Hematopoietic multipotent progenitor cell treated with erythropoietin and hydrocortisone succinate and interleukin-3 and kit ligand, for 8 days (in vitro differentiated cells): ENCODE measurements at regions not wholly inside any gene's neighbourhood (a gene's known extent, or its start where the extent isn't known, plus 50 kb on each side); places are given as distances from the start of the nearest gene placed in this dataset.
A peak's percentile ranks its signal among the peaks of the same experiment; 100 is the strongest.

ENCODE experiments used
- DNase-seq: peaks from one replicate; pipeline ENCODE4 v3.0.0-alpha.2; 2015

DNA sequence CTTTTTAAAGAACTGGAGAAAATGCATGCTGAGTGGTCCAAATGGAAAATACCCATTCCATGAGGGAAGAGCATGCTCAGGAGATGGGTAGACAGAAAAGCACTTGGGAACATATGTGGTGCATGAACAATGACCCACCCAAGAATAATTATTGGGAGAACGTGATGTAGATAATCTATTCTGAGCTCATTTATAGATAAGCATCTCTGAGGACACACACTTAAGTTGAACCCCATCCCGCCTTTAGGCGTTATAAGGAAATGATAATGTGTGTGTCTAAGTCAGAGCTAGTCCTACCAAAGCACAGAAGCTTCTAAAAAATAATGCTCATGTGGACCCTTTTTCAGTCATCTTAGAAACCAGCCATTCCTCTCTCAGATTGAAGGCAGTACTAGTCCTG is 189.9 kb downstream of the KTN1 start:
- no peak for DNase-seq

DNA sequence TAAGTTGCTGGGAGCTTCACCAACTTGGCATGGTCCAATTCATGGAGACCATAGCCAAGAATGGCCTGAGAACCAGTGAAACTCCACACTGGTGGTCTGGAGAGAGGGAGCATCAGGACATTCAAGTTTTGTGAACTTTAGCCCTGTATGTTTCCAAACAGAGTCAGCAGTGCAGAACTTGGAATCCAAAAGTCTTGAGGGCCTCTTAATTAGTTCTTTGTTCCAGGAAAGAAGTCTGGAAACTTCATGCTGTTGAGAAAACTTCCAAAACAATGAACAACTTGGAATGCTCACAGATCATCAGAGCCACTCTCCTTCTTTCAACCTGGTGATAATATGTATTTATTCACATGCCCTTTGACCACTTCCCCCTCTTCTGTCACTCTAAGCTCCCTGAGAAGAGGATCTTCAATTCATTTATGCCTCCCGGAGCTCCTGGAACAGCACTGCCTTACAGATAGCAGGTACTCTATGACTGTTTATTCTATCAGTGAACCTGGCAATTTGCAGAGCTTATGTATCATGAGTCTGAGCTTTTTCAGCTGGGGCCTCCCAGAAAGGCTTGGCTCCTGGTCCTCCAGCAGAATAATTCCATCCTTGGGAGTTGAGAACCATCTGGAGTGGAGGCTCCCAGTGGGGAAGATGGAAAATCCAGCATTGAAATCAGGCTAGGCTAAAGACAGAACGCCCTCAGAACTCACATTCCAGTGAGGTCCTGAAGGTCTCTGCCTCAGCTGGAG is 191.4 kb downstream of the KTN1 start:
- no peak for DNase-seq

DNA sequence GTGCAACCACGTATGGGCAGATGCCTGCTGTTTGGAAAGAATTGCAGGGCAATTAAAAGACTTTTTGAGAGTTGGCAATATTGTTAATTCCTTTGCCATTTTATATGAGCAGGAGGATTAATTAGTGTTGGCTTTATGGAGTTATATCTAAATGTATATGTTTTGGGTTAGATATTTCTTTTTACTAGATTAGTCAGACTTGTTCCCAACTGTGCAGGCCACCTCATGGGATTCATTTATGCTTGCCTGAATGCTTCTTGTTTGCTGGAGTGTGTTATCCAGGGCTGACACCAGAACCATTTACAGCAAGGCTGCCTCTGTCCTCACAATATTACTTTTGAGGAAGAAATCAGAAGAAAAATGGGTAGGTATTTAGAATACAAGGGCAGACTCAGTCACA is 192.5 kb downstream of the KTN1 start:
- DNase-seq = no peak

DNA sequence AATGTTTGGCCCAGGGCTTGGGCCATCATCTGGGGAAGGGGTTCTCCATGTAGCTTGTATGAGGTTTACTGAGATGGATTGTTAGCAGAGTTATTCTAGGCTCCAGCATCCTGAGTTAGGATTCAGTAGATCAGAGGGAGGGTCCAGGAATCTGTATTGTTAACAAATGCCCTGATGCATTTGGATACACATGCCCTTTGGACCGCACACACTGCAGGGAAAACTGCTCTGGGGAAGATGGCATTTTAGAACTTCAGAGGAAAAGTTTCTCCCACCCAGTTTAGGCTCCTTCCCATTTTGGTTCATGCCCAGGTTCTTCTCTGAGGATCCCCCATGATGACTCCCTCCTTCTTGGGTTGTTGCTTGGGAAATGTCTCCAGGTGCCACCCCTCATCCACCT is 193.3 kb downstream of the KTN1 start:
- DNase-seq = no peak

DNA sequence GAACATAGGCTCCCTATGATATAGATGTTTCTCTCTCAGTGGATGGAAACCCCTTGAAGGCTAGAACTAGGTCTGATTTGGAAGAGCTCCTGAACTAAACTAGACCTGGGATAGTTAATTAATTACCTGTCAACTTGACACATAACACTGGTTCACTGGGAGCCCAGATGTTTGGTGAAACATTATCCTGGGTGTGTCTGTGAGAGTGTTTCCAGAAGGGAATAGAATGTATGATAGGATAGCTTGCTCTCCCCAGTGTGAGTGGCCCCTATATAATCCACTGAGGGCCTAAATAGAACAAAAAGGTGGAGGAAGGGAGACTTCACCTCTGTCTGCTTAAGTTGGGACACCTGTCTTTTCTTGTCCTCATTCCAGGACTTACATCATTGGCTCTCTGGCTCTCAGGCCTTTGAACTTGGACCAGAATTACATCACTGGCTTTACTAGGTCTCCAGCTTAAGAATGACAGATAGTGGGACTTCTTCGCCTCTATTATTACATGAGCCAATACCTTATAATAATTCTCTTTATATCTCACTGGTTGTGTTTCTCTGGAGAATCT is 194.1 kb downstream of the KTN1 start:
- DNase-seq = no peak

DNA sequence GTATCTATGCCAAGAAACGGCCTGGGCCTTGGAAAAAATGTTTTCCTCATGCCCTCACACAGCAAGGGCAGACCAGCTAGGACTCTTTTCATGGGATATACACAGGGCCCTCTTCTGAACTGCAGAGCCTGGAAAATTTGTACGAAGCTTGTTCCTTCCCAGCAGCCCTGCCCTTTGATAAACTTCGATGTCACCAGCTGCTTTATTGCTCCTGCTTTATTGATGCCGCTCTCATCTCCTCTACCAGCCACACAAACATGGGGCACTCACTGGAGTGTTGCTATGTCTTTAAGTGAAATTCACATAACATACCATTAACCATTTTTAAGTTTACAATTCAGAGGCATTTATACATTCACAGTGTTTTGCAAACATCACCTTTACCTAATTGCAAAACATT is 197.9 kb downstream of the KTN1 start:
- no peak for DNase-seq

DNA sequence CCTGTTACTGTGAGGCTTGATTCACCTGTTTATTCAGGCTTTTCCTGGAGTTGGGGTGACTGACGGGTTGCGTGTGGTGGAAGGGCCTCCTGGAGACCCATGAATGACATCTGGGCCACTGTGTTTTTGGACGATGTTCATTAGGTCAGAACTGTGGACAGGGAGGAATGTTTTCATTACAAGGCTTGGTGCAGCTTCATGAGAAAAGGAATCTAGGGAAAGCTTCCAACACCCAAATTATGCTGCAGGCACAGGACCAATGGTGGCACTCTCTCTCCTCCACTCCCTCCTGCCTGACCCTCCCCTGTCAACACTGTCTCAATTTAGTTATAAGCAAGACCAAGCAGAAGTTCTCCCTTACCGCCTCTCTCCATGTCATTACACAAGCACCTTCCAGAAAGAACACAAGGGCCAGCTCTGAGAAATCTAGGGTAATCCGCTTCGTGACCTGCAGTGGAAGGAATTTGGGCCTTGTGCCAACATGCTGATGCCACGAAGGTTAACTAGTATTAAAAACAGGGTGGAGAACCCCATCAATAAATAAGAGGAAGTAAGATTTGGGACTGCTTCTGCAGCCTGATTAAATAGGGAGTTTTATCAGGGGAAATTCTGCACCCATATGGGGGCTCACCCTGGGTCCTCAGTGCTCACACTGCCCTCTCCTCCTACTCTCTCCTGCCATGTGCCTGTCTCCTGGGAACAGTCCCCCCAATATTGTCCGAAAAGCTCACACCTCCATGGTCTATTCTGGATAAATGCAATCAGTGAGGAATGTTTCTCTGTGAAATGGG is 200.3 kb downstream of the KTN1 start:
- DNase-seq = no peak

DNA sequence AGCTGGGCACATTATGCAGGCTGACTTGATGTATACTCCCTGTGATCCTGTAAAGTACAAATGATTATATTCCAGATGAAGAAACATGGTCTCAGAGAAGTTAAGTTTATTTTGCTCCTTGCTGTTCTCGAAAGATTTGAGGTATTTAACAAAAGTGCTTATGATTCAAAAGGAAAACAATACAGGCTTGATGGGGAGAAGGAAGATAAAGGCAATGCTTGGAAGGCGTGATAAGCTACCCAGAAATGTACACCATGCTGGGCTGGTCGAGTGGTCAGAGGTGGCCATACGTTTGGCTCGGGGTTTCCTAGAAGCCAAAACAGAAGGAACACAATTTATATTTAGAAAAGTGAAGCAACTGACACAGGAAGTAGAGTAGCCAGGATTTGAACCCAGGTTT is 201.0 kb downstream of the KTN1 start:
- DNase-seq = no peak

DNA sequence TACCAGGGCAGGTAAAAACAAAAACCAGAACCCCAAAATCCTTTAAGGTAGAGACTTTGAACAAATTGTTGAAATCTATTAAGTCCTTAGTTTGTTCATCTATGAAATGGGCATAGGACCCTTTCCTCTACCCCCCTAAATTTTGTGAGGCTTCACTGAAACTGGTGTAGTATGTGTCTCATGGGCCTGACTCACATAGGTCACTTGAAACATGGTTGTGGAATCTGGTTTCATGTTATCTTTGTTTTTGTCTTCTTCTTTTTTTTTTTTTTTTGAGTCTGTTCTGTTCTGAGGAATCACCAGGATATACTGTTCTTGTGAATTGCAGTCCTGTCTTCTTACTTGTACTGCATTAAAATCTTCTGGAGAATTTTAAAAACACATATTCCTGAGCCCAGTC is 202.2 kb downstream of the KTN1 start:
- no peak for DNase-seq

DNA sequence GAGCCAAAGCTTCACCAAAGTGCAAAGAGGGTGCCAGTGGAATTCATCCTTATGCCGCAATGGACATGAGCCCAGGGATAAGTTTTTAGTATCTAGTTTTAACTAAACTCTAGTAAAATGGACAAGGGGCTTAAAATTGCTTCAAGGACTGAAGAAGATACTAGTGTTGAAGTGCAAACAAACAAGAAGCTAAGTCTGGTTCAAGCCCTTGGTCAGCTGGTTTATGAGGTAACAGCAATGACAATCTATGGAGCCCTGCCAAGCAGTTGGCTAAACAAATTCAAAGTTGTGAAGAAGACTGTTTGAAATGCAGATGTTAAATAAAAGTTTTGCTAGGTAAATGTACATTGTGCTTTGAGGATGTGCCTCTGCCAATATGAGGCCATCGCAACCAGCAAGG is 209.4 kb downstream of the KTN1 start:
- DNase-seq = no peak

DNA sequence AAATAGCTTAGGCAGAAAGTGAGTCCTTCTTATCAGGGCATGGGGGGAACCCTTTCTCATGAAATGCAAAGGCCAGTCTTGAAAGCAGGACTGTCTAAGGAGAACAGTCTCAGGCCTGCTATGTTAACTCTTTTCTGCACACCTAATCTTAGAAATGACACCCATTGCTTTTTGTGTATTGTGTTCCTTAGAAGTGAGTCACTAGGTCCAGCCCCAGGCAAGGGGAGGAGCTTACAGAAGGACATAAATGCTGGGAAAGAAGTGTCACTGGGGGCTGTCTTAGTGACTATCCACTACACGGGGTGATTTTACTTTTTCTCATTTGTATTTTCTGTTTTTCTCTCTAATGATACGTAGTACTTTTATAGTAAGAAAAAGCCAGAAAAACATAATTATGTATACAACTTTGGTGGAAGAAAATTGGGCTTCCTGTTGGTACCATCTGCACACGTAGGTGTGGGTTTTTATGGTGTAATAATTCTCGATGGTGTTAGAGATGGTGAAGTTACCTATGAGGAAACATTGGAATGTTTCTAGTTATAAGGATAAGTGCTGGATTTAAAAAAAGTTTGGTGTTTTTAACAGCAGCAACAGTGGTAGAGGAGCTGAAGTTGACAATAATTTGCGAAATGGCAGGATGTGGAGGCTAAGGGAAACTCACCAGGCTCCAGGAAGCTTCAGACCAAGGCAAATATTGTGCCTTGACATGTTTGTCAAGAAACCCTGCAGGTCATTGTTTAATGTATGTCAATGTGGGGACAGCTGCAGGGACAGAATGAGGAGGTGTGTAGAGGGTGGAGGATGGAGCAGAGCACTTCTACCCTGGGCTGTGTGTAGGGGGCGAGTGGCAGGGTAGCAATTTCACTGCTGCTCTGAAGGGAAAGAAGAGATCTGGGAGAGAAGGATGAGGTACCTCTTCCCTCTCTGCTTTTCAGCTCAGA is 214.9 kb downstream of the KTN1 start:
- no peak for DNase-seq

DNA sequence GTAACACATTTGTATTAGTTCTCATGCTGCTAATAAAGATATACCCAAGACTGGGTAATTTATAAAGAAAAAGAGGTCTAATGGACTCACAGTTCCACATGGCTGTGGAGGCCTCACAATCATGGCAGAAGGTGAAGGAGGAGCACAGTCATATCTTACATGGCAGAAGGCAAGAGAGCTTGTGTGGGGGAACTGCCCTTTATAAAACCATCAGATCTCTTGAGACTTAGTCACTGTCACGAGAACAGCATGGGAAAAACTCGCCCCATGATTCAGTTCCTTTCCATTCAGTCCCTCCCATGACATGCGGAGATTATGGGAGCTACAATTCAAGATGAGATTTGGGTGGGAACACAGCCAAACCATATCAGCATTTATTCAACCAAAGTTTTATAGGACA is 216.5 kb downstream of the KTN1 start:
- peak; percentile 82 for DNase-seq

DNA sequence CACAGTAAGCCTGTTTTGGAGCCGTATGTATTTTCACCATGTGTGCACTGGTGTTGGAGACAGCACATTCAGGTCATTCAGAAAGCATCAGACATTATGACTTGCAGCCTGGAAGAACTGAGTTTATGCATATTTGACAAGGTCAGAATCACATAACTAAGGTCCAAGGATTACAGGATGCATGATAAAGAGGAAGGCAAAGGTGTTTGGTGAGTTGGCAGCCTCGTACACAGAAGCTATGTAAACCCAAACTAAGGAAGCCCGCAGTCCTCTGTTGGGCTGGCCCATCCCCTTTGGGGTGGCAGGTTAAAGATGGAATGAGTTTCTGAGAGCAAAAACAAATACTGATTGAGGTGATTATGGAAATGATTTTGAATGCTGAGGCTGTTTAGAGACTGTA is 218.4 kb downstream of the KTN1 start:
- DNase-seq = no peak

DNA sequence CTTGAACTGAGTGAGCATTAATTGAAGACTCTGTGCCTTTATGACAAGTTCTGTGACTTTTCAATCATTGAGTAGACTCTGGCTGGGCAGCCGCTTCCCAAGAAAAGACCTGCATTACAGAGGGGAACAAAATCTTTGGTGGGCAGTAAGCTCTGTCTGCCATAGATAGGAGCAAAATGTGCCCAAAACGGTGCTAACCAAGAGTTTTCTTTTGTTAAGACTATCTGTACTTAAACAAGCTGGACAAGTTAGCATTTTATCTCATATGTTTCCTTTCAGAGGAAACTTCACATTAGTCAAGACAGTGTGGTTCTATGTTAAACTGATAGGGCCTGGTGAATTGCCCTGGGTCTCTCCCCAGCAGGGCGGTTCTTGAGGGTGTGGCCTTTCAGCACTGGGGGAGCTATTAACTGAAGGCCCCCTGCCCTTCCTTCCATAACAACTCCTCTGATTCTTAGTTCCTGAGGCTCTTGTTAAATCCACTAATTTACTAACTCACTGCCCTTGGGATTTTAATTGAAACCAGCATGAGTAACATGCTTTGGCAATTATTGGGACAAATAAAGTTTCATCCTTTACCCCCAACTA is 219.6 kb downstream of the KTN1 start:
- peak; percentile 88 for DNase-seq

DNA sequence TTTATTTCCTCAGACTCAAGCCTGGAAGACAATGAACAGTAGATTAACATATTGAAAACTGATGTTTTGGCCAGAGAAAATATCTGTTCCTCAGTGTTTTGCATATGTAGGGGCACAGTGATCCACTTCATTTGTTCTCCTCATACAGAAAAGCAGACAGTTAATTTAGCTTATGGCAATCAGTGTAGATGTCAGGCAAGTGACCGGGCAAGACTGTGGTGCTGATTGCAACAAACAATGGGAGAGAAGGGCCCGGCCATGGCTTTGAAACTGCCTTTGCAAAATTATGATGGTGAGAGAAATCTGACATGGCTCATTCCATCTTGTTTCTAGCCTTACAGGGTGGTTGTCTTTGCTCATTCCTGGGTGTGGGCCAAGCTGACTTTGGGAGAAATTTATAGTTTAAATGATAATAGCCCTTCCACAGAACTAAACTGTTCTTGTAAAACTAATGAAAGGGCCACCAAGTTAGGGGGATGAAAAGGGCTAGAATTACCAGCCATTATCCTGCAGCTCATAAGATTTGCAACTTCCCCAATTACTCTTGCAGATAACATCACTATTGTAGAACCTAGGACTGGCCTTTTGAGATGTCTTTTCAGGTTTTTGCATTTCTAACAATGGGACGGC is 220.3 kb downstream of the KTN1 start:
- no peak for DNase-seq

DNA sequence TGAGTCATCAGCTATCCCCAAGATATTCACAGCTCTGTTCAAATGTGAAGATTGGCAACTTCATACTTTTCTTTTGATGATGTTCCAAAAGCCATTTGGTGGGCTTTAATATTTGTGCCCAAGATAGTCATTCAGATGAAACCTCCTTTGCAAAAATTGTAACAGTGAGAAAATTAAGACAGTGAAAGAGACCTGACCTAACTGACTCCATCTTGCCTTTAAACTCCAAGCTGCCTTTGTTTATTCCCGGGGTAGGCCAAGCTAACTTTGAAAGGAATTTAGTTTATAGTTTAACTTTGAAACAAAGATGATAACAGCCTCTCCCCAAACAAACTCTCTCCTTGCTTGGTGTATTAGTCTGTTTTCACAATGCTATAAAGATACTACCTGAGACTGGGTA is 221.1 kb downstream of the KTN1 start:
- DNase-seq = no peak

DNA sequence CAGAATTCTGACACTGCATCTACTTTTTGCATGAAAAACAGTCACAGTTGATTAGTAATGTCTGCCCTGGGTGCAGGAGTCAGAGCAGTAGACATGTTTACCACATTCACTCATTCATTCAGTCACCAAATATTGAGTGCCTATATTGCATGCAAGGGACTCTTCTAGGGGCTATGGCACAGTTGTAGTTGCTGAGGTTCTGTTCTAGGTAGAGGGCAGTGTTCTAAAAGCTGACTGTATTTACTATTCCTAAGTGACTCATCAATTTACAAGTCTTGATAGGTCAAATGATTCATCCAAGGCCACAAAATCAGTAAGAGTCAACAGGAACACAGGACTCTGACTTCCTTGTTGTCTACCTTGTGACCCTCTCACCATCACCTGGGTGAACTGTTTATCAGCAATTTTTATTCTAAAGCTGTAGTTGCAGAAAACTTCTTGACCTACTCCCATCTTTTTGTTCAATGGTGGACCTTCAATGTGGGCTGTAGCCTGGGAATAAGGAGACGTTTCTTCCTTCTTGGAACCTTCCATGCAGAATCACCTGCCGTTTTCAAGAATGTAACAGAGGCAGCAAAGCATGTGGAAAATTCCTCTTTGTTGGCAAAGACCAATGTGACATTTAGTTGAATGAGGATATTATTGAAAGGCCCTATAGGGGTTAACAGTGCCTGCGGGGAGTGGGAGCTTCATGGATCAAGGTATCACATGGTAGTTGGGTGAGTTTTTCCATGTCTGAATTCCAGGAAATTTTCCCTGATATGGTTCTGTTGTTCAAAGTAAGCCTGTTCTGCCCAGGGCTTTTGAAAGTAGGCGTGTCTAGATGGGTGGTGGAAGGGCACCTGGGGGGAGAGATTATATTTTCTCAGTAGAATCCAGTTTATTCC is 223.2 kb downstream of the KTN1 start:
- DNase-seq = peak; percentile 63

DNA sequence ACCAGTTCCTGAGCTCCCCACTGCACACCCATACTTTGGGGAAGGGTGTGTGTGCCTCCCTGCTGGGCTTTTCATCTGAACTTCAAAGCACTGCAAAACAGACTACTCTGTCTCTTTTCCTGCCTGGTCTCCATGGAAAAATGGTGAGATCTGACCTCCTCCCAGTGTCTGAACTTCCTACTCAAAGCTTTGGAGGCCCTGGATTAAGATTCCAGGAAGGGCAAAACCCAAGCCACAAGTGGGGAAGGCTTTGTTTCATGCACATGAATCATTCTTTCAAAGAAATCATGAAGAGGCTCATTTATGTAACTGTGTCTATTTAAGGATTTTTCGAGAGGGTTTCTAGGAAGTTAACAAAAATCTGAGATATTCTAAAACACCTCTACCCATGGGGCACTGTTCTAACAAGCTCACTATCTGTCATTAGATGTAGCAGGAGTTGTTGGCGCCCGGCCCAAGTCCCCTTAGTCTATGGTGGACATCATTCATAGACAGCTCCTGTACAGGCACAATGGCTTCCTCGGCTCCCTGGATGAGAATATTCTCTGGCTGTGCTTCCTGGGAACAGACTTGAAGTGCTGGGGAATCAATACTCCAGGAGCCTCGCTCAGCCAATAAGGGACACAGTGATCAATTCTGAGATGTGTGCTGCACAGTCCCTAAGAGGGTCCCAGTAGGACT is 224.0 kb downstream of the KTN1 start:
- no peak for DNase-seq

DNA sequence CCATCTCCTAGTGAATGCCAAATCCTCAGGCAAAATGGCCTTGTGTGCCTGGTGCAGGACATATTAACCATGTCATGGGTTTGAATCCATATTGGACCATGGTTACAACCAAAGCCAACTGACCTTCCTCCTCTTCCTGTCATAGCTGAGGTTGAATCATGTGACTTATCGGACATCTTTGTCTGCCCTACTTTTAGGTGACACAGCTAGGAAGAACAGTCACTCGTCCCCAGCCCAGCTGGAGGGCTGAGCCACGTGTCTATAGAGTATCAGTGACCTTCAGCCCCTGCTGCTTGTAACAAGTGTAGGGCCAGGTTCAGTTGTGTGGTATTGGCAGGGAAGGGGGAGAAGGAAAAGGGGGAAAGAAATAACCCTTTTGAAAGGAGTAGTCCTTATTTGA is 225.2 kb downstream of the KTN1 start:
- no peak for DNase-seq

DNA sequence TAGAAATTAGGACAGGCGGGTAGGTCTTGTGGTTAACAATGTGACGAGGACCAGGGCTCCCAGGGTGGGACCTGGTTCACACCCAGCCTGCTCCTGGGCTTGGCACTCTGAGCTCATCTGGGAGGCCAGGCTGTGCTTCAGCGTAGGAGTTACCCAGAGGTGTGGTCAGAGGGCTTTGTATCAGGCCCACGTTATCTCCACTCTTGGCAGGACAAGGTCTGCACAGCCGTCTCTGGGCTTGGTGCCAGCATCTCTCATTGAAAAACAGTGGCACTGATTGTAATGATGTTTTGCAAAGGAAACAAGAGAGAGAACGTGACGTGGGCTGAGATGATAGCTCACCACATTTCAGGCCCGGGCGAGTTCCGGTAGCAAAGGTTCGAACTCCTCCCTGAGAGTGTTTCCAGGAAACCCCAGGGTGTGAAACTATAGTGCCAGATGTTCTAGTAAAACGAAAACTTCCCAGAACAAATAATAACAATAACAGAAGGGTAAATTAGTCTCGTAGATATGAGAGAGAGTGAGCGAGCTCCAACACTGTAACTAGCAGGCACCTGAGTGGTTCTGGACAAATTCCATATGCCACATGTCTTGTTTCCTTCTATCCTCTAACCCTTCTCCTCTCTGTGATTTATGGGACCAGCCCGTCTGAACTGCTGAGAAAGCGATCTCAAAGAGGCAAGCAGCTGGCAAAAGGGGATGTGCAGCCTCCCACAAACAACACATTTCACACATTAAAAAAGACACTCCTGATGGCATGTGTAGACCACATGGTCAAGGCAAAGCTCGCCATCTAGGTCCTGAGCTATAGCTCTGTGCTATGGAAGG is 227.3 kb downstream of the KTN1 start:
- DNase-seq = peak; percentile 99
